ENCODE measurements at regions not wholly inside any gene's neighbourhood (a gene's known extent, or its start where the extent isn't known, plus 50 kb on each side); places are given as distances from the start of the nearest gene placed in this dataset.

GRCh38 chr6:43915986-43916923 lies 146.2 kb downstream of the VEGFA start (continued):
- TF ChIP-seq ARID2 (IDR thresholded peaks at IDR 0.05) (no peak), EWSR1 (IDR thresholded peaks at IDR 0.05; ENCODE audit: borderline replicate concordance, low read depth, partially characterized antibody) (no peak), SP2 (IDR thresholded peaks at IDR 0.05; ENCODE audit: extremely low read depth, low read depth, low read length, poor library complexity, severe bottlenecking) (no peak), HOMEZ (CRISPR knock-in tag; IDR thresholded peaks at IDR 0.05) (no peak), NR0B1 (IDR thresholded peaks at IDR 0.05; ENCODE audit: partially characterized antibody) (no peak), CTBP1 (IDR thresholded peaks at IDR 0.05; ENCODE audit: borderline replicate concordance) (peak; percentile 29; the same call in 1 of the 2 replicates), ZNF586 (CRISPR knock-in tag; conservative IDR thresholded peaks at IDR 0.05) (no peak), ZNF76 (CRISPR knock-in tag; IDR thresholded peaks at IDR 0.05; ENCODE audit: borderline replicate concordance) (peak; percentile 54; the same call in 1 of the 2 replicates), RAD21 (CRISPR knock-in tag; conservative IDR thresholded peaks at IDR 0.05 in 1 of 2, IDR thresholded peaks at IDR 0.05 in 1 of 2) (no peak), GATA2 (CRISPR knock-in tag; IDR thresholded peaks at IDR 0.05) (0 out of 2 replicates have a peak, but pooled peaks have one; percentile 56), MED1 (CRISPR knock-in tag; IDR thresholded peaks at IDR 0.05; ENCODE audit: borderline replicate concordance) (no peak), ETV5 (CRISPR knock-in tag; IDR thresholded peaks at IDR 0.05; ENCODE audit: low read depth) (no peak), XRCC5 (IDR thresholded peaks at IDR 0.05; ENCODE audit: low read depth, low read length) (no peak), THRB (CRISPR knock-in tag; conservative IDR thresholded peaks at IDR 0.05) (no peak), MAFK (IDR thresholded peaks at IDR 0.05; ENCODE audit: low read length) (no peak), ETS2 (tag; IDR thresholded peaks at IDR 0.05; ENCODE audit: borderline replicate concordance, poor library complexity, severe bottlenecking) (no peak), ZNF146 (CRISPR knock-in tag; IDR thresholded peaks at IDR 0.05; ENCODE audit: unreplicated experiment) (no peak), ZNF347 (CRISPR knock-in tag; IDR thresholded peaks at IDR 0.05; ENCODE audit: low read depth) (no peak), MTA1 (IDR thresholded peaks at IDR 0.05; ENCODE audit: borderline replicate concordance) (no peak), ZNF12 (CRISPR knock-in tag; IDR thresholded peaks at IDR 0.05) (no peak), CTCFL (IDR thresholded peaks at IDR 0.05; ENCODE audit: borderline replicate concordance, insufficient read depth, low read depth, low read length, poor library complexity, severe bottlenecking) (no peak)

All from K562 (cell line).